ENCODE measurements at regions not wholly inside any gene's neighbourhood (a gene's known extent, or its start where the extent isn't known, plus 50 kb on each side); places are given as distances from the start of the nearest gene placed in this dataset.

GRCh38 chr2:236945431-236946016 lies 140.2 kb upstream of the COPS8 start:
- no peak for TF ChIP-seq YY1 (IDR thresholded peaks at IDR 0.05; ENCODE audit: low read depth)
- TF ChIP-seq RAD21 (IDR thresholded peaks at IDR 0.05; ENCODE audit: low read depth) = no peak
- TF ChIP-seq FOXM1 (IDR thresholded peaks at IDR 0.05; ENCODE audit: borderline replicate concordance, low read depth) = no peak
- TF ChIP-seq USF1 (IDR thresholded peaks at IDR 0.05) = no peak
- no peak for TF ChIP-seq CEBPB (IDR thresholded peaks at IDR 0.05)
- TF ChIP-seq CREB1 (IDR thresholded peaks at IDR 0.05; ENCODE audit: low read depth) = no peak
- no peak for TF ChIP-seq TCF12 (IDR thresholded peaks at IDR 0.05; ENCODE audit: low read depth)
- no peak for TF ChIP-seq TAF1 (IDR thresholded peaks at IDR 0.05; ENCODE audit: low read depth)
- TF ChIP-seq ZBTB7A (IDR thresholded peaks at IDR 0.05; ENCODE audit: low read depth) = no peak
- TF ChIP-seq MAX (IDR thresholded peaks at IDR 0.05) = no peak
- no peak for TF ChIP-seq TEAD4 (IDR thresholded peaks at IDR 0.05)

- no peak for TF ChIP-seq TEAD4 (IDR thresholded peaks at IDR 0.05)
- TF ChIP-seq FOXM1 (IDR thresholded peaks at IDR 0.05; ENCODE audit: borderline replicate concordance, low read depth) = no peak
- TF ChIP-seq EGR1 (IDR thresholded peaks at IDR 0.05) = no peak
- TF ChIP-seq CEBPB (IDR thresholded peaks at IDR 0.05) = no peak
- no peak for TF ChIP-seq RAD21 (IDR thresholded peaks at IDR 0.05; ENCODE audit: low read depth)
- TF ChIP-seq NFIC (IDR thresholded peaks at IDR 0.05) = no peak
- no peak for TF ChIP-seq EP300 (IDR thresholded peaks at IDR 0.05; ENCODE audit: borderline replicate concordance)
- TF ChIP-seq USF1 (IDR thresholded peaks at IDR 0.05) = no peak
- TF ChIP-seq CREB1 (IDR thresholded peaks at IDR 0.05; ENCODE audit: low read depth) = no peak
- no peak for TF ChIP-seq REST (IDR thresholded peaks at IDR 0.05; ENCODE audit: low read depth)
- no peak for TF ChIP-seq TCF12 (IDR thresholded peaks at IDR 0.05; ENCODE audit: low read depth)
- TF ChIP-seq YY1 (IDR thresholded peaks at IDR 0.05; ENCODE audit: low read depth) = no peak
- no peak for TF ChIP-seq TAF1 (IDR thresholded peaks at IDR 0.05; ENCODE audit: low read depth)
- no peak for TF ChIP-seq MAX (IDR thresholded peaks at IDR 0.05)
- TF ChIP-seq ZBTB7A (IDR thresholded peaks at IDR 0.05; ENCODE audit: low read depth) = no peak
These were observed 138.8 kb upstream of the COPS8 start for GRCh38 chr2:236946871-236947270.

- TF ChIP-seq NFIC (IDR thresholded peaks at IDR 0.05) (no peak), YY1 (IDR thresholded peaks at IDR 0.05; ENCODE audit: low read depth) (no peak), FOXM1 (IDR thresholded peaks at IDR 0.05; ENCODE audit: borderline replicate concordance, low read depth) (no peak), EGR1 (IDR thresholded peaks at IDR 0.05) (no peak), USF1 (IDR thresholded peaks at IDR 0.05) (no peak), RAD21 (IDR thresholded peaks at IDR 0.05; ENCODE audit: low read depth) (no peak), EP300 (IDR thresholded peaks at IDR 0.05; ENCODE audit: borderline replicate concordance) (no peak), TEAD4 (IDR thresholded peaks at IDR 0.05) (no peak), ZBTB7A (IDR thresholded peaks at IDR 0.05; ENCODE audit: low read depth) (no peak), TAF1 (IDR thresholded peaks at IDR 0.05; ENCODE audit: low read depth) (no peak), MAX (IDR thresholded peaks at IDR 0.05) (no peak)
These were observed 138.4 kb upstream of the COPS8 start for GRCh38 chr2:236947294-236947693.

GRCh38 chr2:236947896-236948295 lies 137.8 kb upstream of the COPS8 start:
- no peak for TF ChIP-seq REST (IDR thresholded peaks at IDR 0.05; ENCODE audit: low read depth)
- TF ChIP-seq FOXM1 (IDR thresholded peaks at IDR 0.05; ENCODE audit: borderline replicate concordance, low read depth) = no peak
- no peak for TF ChIP-seq CEBPB (IDR thresholded peaks at IDR 0.05)
- no peak for TF ChIP-seq YY1 (IDR thresholded peaks at IDR 0.05; ENCODE audit: low read depth)
- TF ChIP-seq CREB1 (IDR thresholded peaks at IDR 0.05; ENCODE audit: low read depth) = no peak
- no peak for TF ChIP-seq RAD21 (IDR thresholded peaks at IDR 0.05; ENCODE audit: low read depth)
- TF ChIP-seq EP300 (IDR thresholded peaks at IDR 0.05; ENCODE audit: borderline replicate concordance) = no peak
- no peak for TF ChIP-seq TAF1 (IDR thresholded peaks at IDR 0.05; ENCODE audit: low read depth)
- TF ChIP-seq EGR1 (IDR thresholded peaks at IDR 0.05) = no peak
- no peak for TF ChIP-seq TCF12 (IDR thresholded peaks at IDR 0.05; ENCODE audit: low read depth)
- no peak for TF ChIP-seq ZBTB7A (IDR thresholded peaks at IDR 0.05; ENCODE audit: low read depth)
- no peak for TF ChIP-seq MAX (IDR thresholded peaks at IDR 0.05)
- no peak for TF ChIP-seq NFIC (IDR thresholded peaks at IDR 0.05)
- TF ChIP-seq TEAD4 (IDR thresholded peaks at IDR 0.05) = no peak
- TF ChIP-seq USF1 (IDR thresholded peaks at IDR 0.05) = no peak

Data from Ishikawa (cell line).